NB4 (cell line): ENCODE measurements at regions not wholly inside any gene's neighbourhood (a gene's known extent, or its start where the extent isn't known, plus 50 kb on each side); places are given as distances from the start of the nearest gene placed in this dataset.

Experiments
- POLR2A ChIP-seq: IDR thresholded peaks from 2 replicates; pipeline ENCODE4 v1.6.1; 2011; ENCODE audit warnings: mild to moderate bottlenecking; ENCODE audit not compliant: insufficient read length; ENCODE audit errors: extremely low read depth
- TF ChIP-seq, protein P1 (sequence below): IDR thresholded peaks from one replicate; pipeline ENCODE4 v1.5.1; 2012; ENCODE audit warnings: low read depth, low read length

- TF ChIP-seq, protein P1, sequence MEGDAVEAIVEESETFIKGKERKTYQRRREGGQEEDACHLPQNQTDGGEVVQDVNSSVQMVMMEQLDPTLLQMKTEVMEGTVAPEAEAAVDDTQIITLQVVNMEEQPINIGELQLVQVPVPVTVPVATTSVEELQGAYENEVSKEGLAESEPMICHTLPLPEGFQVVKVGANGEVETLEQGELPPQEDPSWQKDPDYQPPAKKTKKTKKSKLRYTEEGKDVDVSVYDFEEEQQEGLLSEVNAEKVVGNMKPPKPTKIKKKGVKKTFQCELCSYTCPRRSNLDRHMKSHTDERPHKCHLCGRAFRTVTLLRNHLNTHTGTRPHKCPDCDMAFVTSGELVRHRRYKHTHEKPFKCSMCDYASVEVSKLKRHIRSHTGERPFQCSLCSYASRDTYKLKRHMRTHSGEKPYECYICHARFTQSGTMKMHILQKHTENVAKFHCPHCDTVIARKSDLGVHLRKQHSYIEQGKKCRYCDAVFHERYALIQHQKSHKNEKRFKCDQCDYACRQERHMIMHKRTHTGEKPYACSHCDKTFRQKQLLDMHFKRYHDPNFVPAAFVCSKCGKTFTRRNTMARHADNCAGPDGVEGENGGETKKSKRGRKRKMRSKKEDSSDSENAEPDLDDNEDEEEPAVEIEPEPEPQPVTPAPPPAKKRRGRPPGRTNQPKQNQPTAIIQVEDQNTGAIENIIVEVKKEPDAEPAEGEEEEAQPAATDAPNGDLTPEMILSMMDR = no peak
- no peak for TF ChIP-seq POLR2A
Observed at GRCh38 chr6:103183831-103184411, 1675.8 kb downstream of the HACE1 start.
